ENCODE measurements at regions not wholly inside any gene's neighbourhood (a gene's known extent, or its start where the extent isn't known, plus 50 kb on each side); places are given as distances from the start of the nearest gene placed in this dataset.
"Not testable (repeated sequence)": the region's sequence is repeated elsewhere in the genome, so short reads cannot be mapped to it uniquely, and the experiment has no call there.

GRCh38 chr10:130696870-130697269, 560.7 kb downstream of the GLRX3 start:
- FAIRE-seq, result no peak

- FAIRE-seq, result no peak
Measured at GRCh38 chr10:130707389-130707979, 571.3 kb downstream of the GLRX3 start.

GRCh38 chr10:130708465-130709070, 572.4 kb downstream of the GLRX3 start:
- FAIRE-seq, result no peak

GRCh38 chr10:130709415-130709814, 573.2 kb downstream of the GLRX3 start:
- no peak for FAIRE-seq

GRCh38 chr10:130711072-130711471, 574.9 kb downstream of the GLRX3 start:
- FAIRE-seq, result no peak

GRCh38 chr10:130713135-130713534, 576.9 kb downstream of the GLRX3 start:
- FAIRE-seq, result no peak

GRCh38 chr10:130713731-130714130, 577.5 kb downstream of the GLRX3 start:
- FAIRE-seq, result no peak

DNA sequence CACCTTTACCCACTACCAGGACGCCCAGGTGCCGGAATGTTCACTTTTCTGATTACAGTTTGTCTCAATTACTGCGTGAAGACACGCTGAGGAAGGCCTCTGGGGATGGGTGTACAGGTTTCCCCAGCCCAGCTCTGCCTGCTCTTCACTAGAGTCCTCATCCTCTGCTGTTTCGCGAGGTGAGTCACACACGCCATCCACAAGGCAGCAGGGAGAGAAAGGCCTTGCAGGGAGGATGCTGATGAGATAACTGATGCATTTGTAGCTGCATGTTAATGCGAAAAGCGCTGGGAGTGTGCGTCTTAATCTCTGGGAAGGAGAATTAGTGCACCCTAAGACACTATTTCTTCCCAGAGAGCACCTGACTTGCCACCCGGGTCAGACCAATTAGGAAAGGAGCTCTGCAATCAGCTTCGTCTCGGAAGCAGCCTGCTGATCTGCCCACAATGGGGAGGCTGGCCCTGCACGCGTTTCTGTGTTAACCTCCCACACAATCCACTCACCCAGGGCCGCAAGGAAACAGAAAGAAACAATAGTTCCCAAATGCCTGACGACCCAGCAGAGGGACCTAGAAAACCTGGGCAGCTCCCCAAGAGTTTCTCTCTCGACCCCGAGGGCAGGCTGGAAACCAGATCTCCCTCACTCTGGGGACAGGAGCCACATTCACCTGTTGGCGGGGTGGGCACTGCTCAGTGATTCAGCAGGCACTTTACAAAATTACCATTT, 578.7 kb downstream of the GLRX3 start:
- no peak for FAIRE-seq

GRCh38 chr10:130715686-130716670, 579.8 kb downstream of the GLRX3 start:
- no peak for FAIRE-seq

DNA sequence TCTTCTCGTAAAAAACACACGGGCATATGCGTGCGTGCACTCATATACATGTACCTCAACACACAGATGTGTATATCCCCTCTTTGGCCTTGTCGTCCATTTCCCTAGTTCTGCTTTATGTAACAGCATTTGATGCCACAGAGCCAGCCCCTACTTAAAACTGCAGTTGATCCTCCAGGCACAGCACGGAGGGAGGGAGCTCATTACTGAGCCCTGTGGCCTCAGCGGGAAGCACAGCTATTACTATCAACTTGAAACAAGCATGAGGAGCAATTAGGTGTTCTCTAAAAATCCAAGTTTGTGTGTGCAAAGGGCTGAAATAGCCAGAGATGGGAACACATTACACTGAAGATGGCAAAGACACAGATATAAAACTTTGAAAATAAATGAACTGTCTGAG, 580.9 kb downstream of the GLRX3 start:
- no peak for FAIRE-seq

DNA sequence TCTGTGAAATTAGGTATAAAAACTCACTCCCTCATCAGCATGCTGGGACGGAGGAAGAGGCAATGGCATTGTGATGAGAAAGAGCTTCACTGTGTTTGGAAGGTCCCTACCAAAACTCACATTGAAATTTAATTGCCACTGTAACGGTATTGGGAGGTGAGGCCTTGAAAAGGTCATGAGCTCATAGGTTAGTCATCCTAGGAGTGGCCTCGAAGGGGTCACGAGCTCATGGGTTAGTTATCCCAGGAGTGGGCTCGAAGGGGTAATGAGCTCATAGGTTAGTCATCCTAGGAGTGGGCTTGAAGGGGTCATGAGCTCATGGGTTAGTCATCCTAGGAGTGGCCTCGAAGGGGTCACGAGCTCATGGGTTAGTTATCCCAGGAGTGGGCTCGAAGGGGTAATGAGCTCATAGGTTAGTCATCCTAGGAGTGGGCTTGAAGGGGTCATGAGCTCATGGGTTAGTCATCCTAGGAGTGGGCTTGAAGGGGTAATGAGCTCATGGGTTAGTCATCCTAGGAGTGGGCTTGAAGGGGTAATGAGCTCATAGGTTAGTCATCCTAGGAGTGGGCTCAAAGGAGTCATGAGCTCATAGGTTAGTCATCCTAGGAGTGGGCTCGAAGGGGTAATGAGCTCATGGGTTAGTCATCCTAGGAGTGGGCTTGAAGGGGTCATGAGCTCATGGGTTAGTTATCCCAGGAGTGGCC, 582.7 kb downstream of the GLRX3 start:
- not testable (repeated sequence) for FAIRE-seq

DNA sequence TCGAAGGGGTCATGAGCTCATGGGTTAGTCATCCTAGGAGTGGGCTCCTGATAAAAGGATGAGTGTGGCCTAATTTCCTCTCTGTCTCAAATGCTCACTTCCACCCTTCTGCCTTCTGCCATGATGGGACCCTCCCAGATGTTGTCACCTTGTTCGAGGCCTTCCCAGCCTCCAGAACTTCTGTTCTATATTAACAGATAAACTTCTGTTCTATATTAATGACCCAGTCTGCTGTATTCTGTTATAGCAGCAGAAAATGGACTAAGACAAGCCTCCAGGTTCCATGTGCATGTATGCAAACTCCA, 583.2 kb downstream of the GLRX3 start:
- no peak for FAIRE-seq

GRCh38 chr10:130720235-130720634, 584.0 kb downstream of the GLRX3 start:
- no peak for FAIRE-seq

GRCh38 chr10:130721971-130722370, 585.8 kb downstream of the GLRX3 start:
- FAIRE-seq, result no peak

GRCh38 chr10:130723704-130724103, 587.5 kb downstream of the GLRX3 start:
- FAIRE-seq, result no peak

GRCh38 chr10:130725474-130725970, 586.0 kb downstream of the TCERG1L start:
- FAIRE-seq, result no peak

GRCh38 chr10:130726996-130727725, 584.4 kb downstream of the TCERG1L start:
- no peak for FAIRE-seq

DNA sequence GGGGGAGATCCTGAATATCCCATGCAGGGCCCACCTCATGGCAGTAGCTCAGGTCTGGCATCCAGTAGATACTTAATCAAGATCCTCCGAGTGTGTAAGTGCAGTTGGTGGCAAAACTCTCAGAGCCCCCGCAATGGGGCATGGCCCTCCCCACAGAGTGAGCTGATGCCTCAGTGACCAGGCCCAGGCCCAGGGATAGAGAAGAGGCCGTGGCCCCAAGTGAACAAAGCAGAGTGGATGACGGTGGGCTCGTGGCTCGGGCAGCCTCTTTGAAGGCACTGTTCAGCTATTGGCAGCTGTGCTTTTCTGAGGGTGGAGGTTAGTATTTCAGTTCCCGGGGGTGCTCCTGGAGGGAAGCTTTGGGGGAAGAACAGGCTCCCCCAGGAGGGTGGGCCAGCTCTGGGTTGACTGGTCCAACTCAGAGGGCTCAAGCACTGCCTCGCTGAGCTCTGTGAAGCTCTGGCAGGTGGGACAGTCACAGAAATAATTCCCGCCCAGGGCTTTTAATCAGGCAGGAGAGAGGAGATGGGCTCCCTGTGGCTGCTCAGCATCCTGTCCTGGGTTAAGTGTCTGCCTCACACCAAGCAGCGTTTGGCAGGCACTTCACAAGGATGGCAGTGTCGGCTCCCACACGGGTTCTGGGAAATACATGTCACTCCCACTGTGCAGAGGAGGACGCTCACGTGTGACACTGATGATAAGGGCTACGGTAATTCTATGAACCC, 583.6 kb downstream of the TCERG1L start:
- no peak for FAIRE-seq

GRCh38 chr10:130728531-130729215, 582.8 kb downstream of the TCERG1L start:
- FAIRE-seq, result no peak

DNA sequence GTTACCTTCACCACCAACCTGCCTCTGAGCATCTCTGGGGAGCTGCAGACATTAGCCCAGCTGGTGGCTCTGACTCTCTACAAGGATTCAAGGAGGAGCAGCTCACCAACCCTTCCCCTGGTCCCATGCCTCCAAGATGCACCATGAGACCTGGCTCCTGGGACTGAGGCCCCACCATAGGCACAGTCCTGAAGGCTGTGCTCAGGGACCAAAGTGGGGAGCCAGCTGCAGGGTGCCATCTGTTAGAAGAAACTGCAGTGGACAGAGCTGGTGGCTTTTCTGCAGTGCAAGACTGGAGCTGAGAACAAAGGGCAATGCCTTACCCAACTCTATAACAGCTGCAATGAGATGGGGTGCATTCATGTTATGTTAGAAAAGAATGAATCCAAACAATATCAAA, 581.6 kb downstream of the TCERG1L start:
- no peak for FAIRE-seq

Data from A204.1 (cell line).